Stomach (tissue), 4 donors: ENCODE measurements at regions not wholly inside any gene's neighbourhood (a gene's known extent, or its start where the extent isn't known, plus 50 kb on each side); places are given as distances from the start of the nearest gene placed in this dataset.

Experiments used
- POLR2A ChIP-seq, 4 donors: fragments of 450-650 bp; IDR thresholded peaks; one replicate each; pipeline ENCODE4 v1.6.1; 2016; ENCODE audit warnings: antibody characterized with exemption in 4 of 4, control low read depth in 2 of 4, mild to moderate bottlenecking in 1 of 4, moderate library complexity in 1 of 4
- POLR2AphosphoS5 ChIP-seq, 3 donors: sonication (generic); formaldehyde crosslinking; IDR thresholded peaks; one replicate each; pipeline ENCODE4 v1.6.1; 2016; ENCODE audit warnings: antibody characterized with exemption in 3 of 3

GRCh38 chr12:84375449-84376170 lies 537.0 kb downstream of the SLC6A15 start:
- no peak for TF ChIP-seq POLR2A (IDR thresholded peaks at IDR 0.05)
- no peak for TF ChIP-seq POLR2AphosphoS5 (IDR thresholded peaks at IDR 0.05)
